ENCODE measurements at regions not wholly inside any gene's neighbourhood (a gene's known extent, or its start where the extent isn't known, plus 50 kb on each side); places are given as distances from the start of the nearest gene placed in this dataset.

- no peak for DNase-seq
These were observed 62.4 kb upstream of the MDFIC start for GRCh38 chr7:114859477-114859876.

- no peak for DNase-seq
These were observed 61.7 kb upstream of the MDFIC start for GRCh38 chr7:114860206-114860605.

GRCh38 chr7:114862406-114862805 lies 59.5 kb upstream of the MDFIC start:
- no peak for DNase-seq

GRCh38 chr7:114864278-114864677 lies 57.6 kb upstream of the MDFIC start:
- no peak for DNase-seq

DNA sequence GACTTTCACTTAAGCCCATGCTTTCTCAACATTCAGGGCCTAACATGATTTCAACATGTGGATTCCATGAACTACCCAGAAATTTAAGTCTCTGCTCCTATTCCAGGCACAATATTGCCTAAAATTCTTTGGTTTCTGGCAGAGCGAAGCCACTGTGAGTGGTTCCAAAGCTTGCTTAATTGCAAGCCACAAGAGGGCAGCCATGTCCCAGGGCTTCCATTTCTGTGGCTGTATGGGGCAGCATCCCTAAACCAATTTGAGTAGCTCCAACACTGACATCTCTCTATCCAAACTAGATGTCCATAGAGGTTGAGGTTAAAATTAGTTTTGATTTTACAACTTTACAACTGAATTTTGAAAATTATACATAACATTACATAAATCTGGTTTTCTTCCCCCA lies 56.3 kb upstream of the MDFIC start:
- peak; percentile 43 to 68 for DNase-seq

All from inflammatory macrophage treated with lipopolysaccharide for 1 hour (primary cell).